MM.1S (cell line): ENCODE measurements at regions not wholly inside any gene's neighbourhood (a gene's known extent, or its start where the extent isn't known, plus 50 kb on each side); places are given as distances from the start of the nearest gene placed in this dataset.

ENCODE experiments used
- DNase-seq: peaks from one replicate; pipeline ENCODE4 v3.0.0-alpha.2; 2015
- H2AFZ ChIP-seq: fragments of 300-600 bp; sonication (generic); 2 replicates; pipeline ENCODE4 v1.6.0; 2016; ENCODE audit warnings: antibody characterized with exemption, low read length
- H3F3A ChIP-seq: fragments of 300-600 bp; sonication (generic); 2 replicates; pipeline ENCODE4 v1.6.1; 2016; ENCODE audit warnings: mild to moderate bottlenecking, antibody characterized with exemption, low read length, moderate library complexity, mixed read lengths; ENCODE audit not compliant: insufficient read depth
- H3K27ac ChIP-seq: fragments of 300-600 bp; sonication (generic); 2 replicates; pipeline ENCODE4 v1.5.1; 2016; ENCODE audit warnings: mild to moderate bottlenecking, low read length
- H3K27me3 ChIP-seq: fragments of 300-600 bp; sonication (generic); replicated peaks from 2 replicates; pipeline ENCODE4 v1.6.0; 2016; ENCODE audit warnings: low read length; ENCODE audit not compliant: insufficient read depth
- H3K36me3 ChIP-seq: fragments of 300-600 bp; sonication (generic); replicated peaks from 2 replicates; pipeline ENCODE4 v1.6.1; 2016; ENCODE audit warnings: mild to moderate bottlenecking, low read length, mixed read lengths; ENCODE audit not compliant: insufficient read depth
- H3K4me1 ChIP-seq: fragments of 300-600 bp; sonication (generic); 2 replicates; pipeline ENCODE4 v1.6.1; 2016; ENCODE audit warnings: low read length, mixed read lengths
- H3K4me2 ChIP-seq: fragments of 300-600 bp; sonication (generic); 2 replicates; pipeline ENCODE4 v1.6.0; 2016; ENCODE audit warnings: low read depth, low read length
- H3K4me3 ChIP-seq: fragments of 300-600 bp; sonication (generic); 2 replicates; pipeline ENCODE4 v1.5.1; 2016; ENCODE audit warnings: low read length, mixed read lengths
- H3K79me2 ChIP-seq: fragments of 300-600 bp; sonication (generic); 2 replicates; pipeline ENCODE4 v1.6.1; 2016; ENCODE audit warnings: mixed run types, low read length, mixed read lengths
- H3K9ac ChIP-seq: fragments of 300-600 bp; sonication (generic); 2 replicates; pipeline ENCODE4 v1.6.1; 2016; ENCODE audit warnings: low read length, mixed read lengths
- H3K9me2 ChIP-seq: fragments of 300-600 bp; sonication (generic); replicated peaks from 2 replicates; pipeline ENCODE4 v1.6.1; 2016; ENCODE audit warnings: mild to moderate bottlenecking, low read length, mixed read lengths; ENCODE audit not compliant: insufficient read depth
- H3K9me3 ChIP-seq: fragments of 300-600 bp; sonication (generic); replicated peaks from 2 replicates; pipeline ENCODE4 v1.6.1; 2016; ENCODE audit warnings: mild to moderate bottlenecking, low read length, mixed read lengths; ENCODE audit not compliant: insufficient read depth
- H4K20me1 ChIP-seq: fragments of 300-600 bp; sonication (generic); 2 replicates; pipeline ENCODE4 v1.6.1; 2016; ENCODE audit warnings: mild to moderate bottlenecking, low read length, moderate library complexity, mixed read lengths; ENCODE audit not compliant: insufficient read depth
- CTCF ChIP-seq: fragments of 300-600 bp; sonication (generic); IDR thresholded peaks from 2 replicates; pipeline ENCODE4 v1.5.1; 2016; ENCODE audit warnings: antibody characterized with exemption, low read length, mixed read lengths
- EZH2 ChIP-seq: fragments of 300-600 bp; sonication (generic); optimal IDR thresholded peaks from 2 replicates; pipeline ENCODE3; 2017; ENCODE audit warnings: low read depth, mild to moderate bottlenecking, antibody characterized with exemption, low read length, mixed read lengths
- EZH2phosphoT487 ChIP-seq: fragments of 300-600 bp; sonication (generic); IDR thresholded peaks from 2 replicates; pipeline ENCODE4 v1.6.1; 2018; ENCODE audit warnings: antibody characterized with exemption, low read length

- Histone ChIP-seq H3K4me1 (no peaks in the 10 kb centered on the region), H3K27ac (no peak overlapping the region), H3K9me3 (no peaks in the 10 kb centered on the region), H3K9me2 (no peaks in the 10 kb centered on the region), H2AFZ (no peak overlapping the region), H3F3A (no peaks in the 10 kb centered on the region), H3K4me3 (no peak overlapping the region), H3K36me3 (no peaks in the 10 kb centered on the region), H4K20me1 (no peaks in the 10 kb centered on the region), H3K27me3 (no peaks in the 10 kb centered on the region), H3K9ac (no peak overlapping the region), H3K79me2 (no peaks in the 10 kb centered on the region), H3K4me2 (no peak overlapping the region)
- no peak for TF ChIP-seq CTCF
- TF ChIP-seq EZH2 = no peak
- no peak for TF ChIP-seq EZH2phosphoT487
- DNase-seq = no peak
These were observed 57.3 kb upstream of the FAM9B start for GRCh38 chrX:9091258-9091657.

- Histone ChIP-seq H3F3A (no peaks in the 10 kb centered on the region), H3K27me3 (no peaks in the 10 kb centered on the region), H3K9me3 (no peaks in the 10 kb centered on the region), H3K4me2 (no peak overlapping the region), H2AFZ (no peak overlapping the region), H3K9ac (no peak overlapping the region), H3K4me3 (no peak overlapping the region), H3K27ac (no peak overlapping the region), H3K9me2 (no peaks in the 10 kb centered on the region), H4K20me1 (no peaks in the 10 kb centered on the region), H3K79me2 (no peaks in the 10 kb centered on the region), H3K36me3 (no peaks in the 10 kb centered on the region), H3K4me1 (no peaks in the 10 kb centered on the region)
- no peak for DNase-seq
- no peak for TF ChIP-seq EZH2phosphoT487
- no peak for TF ChIP-seq EZH2
- TF ChIP-seq CTCF = no peak
These were observed 69.0 kb upstream of the FAM9B start for GRCh38 chrX:9102956-9103355.

GRCh38 chrX:9108054-9108453 is 74.1 kb upstream of the FAM9B start:
- Histone ChIP-seq H3K79me2 (no peaks in the 10 kb centered on the region), H3K4me3 (no peak overlapping the region), H3K4me1 (no peaks in the 10 kb centered on the region), H3K9ac (no peak overlapping the region), H3K27ac (no peak overlapping the region), H4K20me1 (no peaks in the 10 kb centered on the region), H3F3A (no peaks in the 10 kb centered on the region), H3K27me3 (no peaks in the 10 kb centered on the region), H2AFZ (no peak overlapping the region), H3K9me2 (no peaks in the 10 kb centered on the region), H3K4me2 (no peak overlapping the region), H3K9me3 (no peaks in the 10 kb centered on the region), H3K36me3 (no peaks in the 10 kb centered on the region)
- no peak for DNase-seq
- TF ChIP-seq CTCF = no peak
- no peak for TF ChIP-seq EZH2
- no peak for TF ChIP-seq EZH2phosphoT487

- no peak overlapping the region for H2AFZ ChIP-seq
- no peaks in the 10 kb centered on the region for H3K4me1 ChIP-seq
- H3F3A ChIP-seq = no peaks in the 10 kb centered on the region
- H4K20me1 ChIP-seq = no peaks in the 10 kb centered on the region
- no peaks in the 10 kb centered on the region for H3K36me3 ChIP-seq
- H3K9me3 ChIP-seq = no peaks in the 10 kb centered on the region
- H3K9me2 ChIP-seq = no peaks in the 10 kb centered on the region
- no peaks in the 10 kb centered on the region for H3K27me3 ChIP-seq
- DNase-seq = no peak
- TF ChIP-seq CTCF = no peak
- no peak for TF ChIP-seq EZH2phosphoT487
- TF ChIP-seq EZH2 = no peak
- no peak overlapping the region for H3K9ac ChIP-seq
- no peak overlapping the region for H3K27ac ChIP-seq
- no peaks in the 10 kb centered on the region for H3K79me2 ChIP-seq
- no peak overlapping the region for H3K4me2 ChIP-seq
- H3K4me3 ChIP-seq = no peak overlapping the region
These were observed 76.9 kb upstream of the FAM9B start for GRCh38 chrX:9110808-9111207.
